Endothelial cell of umbilical vein (primary cell): ENCODE measurements at regions not wholly inside any gene's neighbourhood (a gene's known extent, or its start where the extent isn't known, plus 50 kb on each side); places are given as distances from the start of the nearest gene placed in this dataset.

Source experiments
- BruUV-seq: library from RNA; stranded (reverse); fragments of 400-500 nt; replicated peaks from 2 replicates; lab custom pipeline; 2021; lab: Mats Ljungman, UMichigan
- CTCF ChIA-PET: fragments of 300-600, 350-600 bp; sonication (Branson Sonifier 250); formaldehyde crosslinking; loops from one replicate; lab custom pipeline; 2021; ENCODE audit warnings: antibody characterized with exemption, inconsistent platforms; lab: Charles Lee
- POLR2A ChIA-PET: fragments of 300-600, 350-600 bp; sonication (Branson Sonifier 250); formaldehyde crosslinking; loops from one replicate; lab custom pipeline; 2021; ENCODE audit warnings: antibody characterized with exemption, inconsistent platforms; lab: Charles Lee
- DNase-seq: peaks from one replicate; pipeline ENCODE4 v3.0.0-alpha.2; 2011; ENCODE audit warnings: low read depth, low spot score
- FAIRE-seq: peaks from 2 replicates; lab custom pipeline; 2011; peaks lifted over from hg19 to GRCh38; lab: Jason Lieb, UNC
- H2AFZ ChIP-seq: 2 replicates; pipeline ENCODE4 v1.6.0; 2012; ENCODE audit warnings: low read depth, low read length, control low read depth, inconsistent platforms
- H3K27ac ChIP-seq: 2 replicates; pipeline ENCODE4 v1.5.1; 2011; ENCODE audit warnings: low read depth, mild to moderate bottlenecking, control low read depth, low read length, moderate library complexity; ENCODE audit not compliant: insufficient read depth
- H3K27me3 ChIP-seq, 2 experiments: 2 replicates each; pipeline versions ENCODE4 v1.6.0 to v1.6.1; 2011; ENCODE audit warnings: low read length in 2 of 2, mixed read lengths in 1 of 2; ENCODE audit not compliant: control insufficient read depth in 2 of 2, insufficient read depth in 2 of 2
- H3K36me3 ChIP-seq, 2 experiments: 2 replicates in 1 of 2; 3 replicates in 1 of 2; pipeline ENCODE4 v1.5.1; 2011; ENCODE audit warnings: low read length in 2 of 2, mild to moderate bottlenecking in 1 of 2, moderate library complexity in 1 of 2; ENCODE audit not compliant: control insufficient read depth in 2 of 2, insufficient read depth in 2 of 2; ENCODE audit errors: extremely low read depth in 1 of 2
- H3K4me1 ChIP-seq: 3 replicates; pipeline ENCODE4 v1.5.1; 2011; ENCODE audit warnings: mild to moderate bottlenecking, low read length; ENCODE audit not compliant: control insufficient read depth, insufficient read depth; ENCODE audit errors: extremely low read depth
- H3K4me2 ChIP-seq: 2 replicates; pipeline ENCODE4 v1.6.1; 2011; ENCODE audit warnings: low read length, control low read depth, mixed read lengths; ENCODE audit not compliant: insufficient read depth
- H3K4me3 ChIP-seq, 3 experiments: fragments of 200-600 bp in 1 of 3; sonication (generic), shearing (Covaris generic) in 1 of 3; replicated peaks in 1 of 3; 2 replicates each; pipeline ENCODE4 v1.5.1; 2011 to 2016; ENCODE audit warnings: control low read depth in 3 of 3, low read length in 3 of 3, mild to moderate bottlenecking in 2 of 3, inconsistent platforms in 1 of 3, low read depth in 1 of 3, moderate library complexity in 1 of 3; ENCODE audit not compliant: insufficient read depth in 1 of 3
- H3K79me2 ChIP-seq: 2 replicates; pipeline ENCODE4 v1.6.0; 2012; ENCODE audit warnings: low read length, inconsistent platforms; ENCODE audit not compliant: control insufficient read depth, insufficient read depth
- H3K9ac ChIP-seq: replicated peaks from 2 replicates; pipeline ENCODE3; 2011; ENCODE audit warnings: low read length, control low read depth; ENCODE audit not compliant: insufficient read depth; ENCODE audit errors: extremely low read depth
- H3K9me1 ChIP-seq: replicated peaks from 3 replicates; pipeline ENCODE4 v1.6.0; 2011; ENCODE audit warnings: mild to moderate bottlenecking, low read length; ENCODE audit not compliant: control insufficient read depth, insufficient read depth; ENCODE audit errors: extremely low read depth
- H3K9me3 ChIP-seq: replicated peaks from 2 replicates; pipeline ENCODE4 v1.5.1; 2012; ENCODE audit warnings: low read length, inconsistent platforms; ENCODE audit not compliant: control insufficient read depth, insufficient read depth
- H4K20me1 ChIP-seq: replicated peaks from 2 replicates; pipeline ENCODE3; 2011; ENCODE audit warnings: mild to moderate bottlenecking, low read length; ENCODE audit not compliant: control insufficient read depth, insufficient read depth; ENCODE audit errors: extremely low read depth
- CTCF ChIP-seq, 2 donors: IDR thresholded peaks; 1 replicate in 1 of 2; 2 replicates in 1 of 2; pipeline ENCODE4 v1.5.1; 2011; ENCODE audit warnings: low read length in 2 of 2, mild to moderate bottlenecking in 2 of 2, moderate library complexity in 2 of 2, control low read depth in 1 of 2, inconsistent platforms in 1 of 2, low read depth in 1 of 2; ENCODE audit not compliant: insufficient read depth in 1 of 2; ENCODE audit errors: extremely low read depth in 1 of 2
- EZH2 ChIP-seq: IDR thresholded peaks from 2 replicates; pipeline ENCODE4 v1.6.1; 2012; ENCODE audit warnings: borderline replicate concordance, low read depth, mild to moderate bottlenecking, moderate library complexity, low read length, inconsistent platforms; ENCODE audit not compliant: severe bottlenecking
- FOS ChIP-seq: IDR thresholded peaks from 2 replicates; pipeline ENCODE4 v1.6.1; 2011; ENCODE audit warnings: mild to moderate bottlenecking, low read length, moderate library complexity, borderline replicate concordance; ENCODE audit not compliant: insufficient read depth
- GATA2 ChIP-seq: IDR thresholded peaks from 2 replicates; pipeline ENCODE4 v1.7.0; 2011; ENCODE audit warnings: low read depth, mild to moderate bottlenecking, moderate library complexity, mixed read lengths, low read length; ENCODE audit not compliant: insufficient read length, insufficient read depth
- JUN ChIP-seq: IDR thresholded peaks from 2 replicates; pipeline ENCODE4 v1.6.1; 2011; ENCODE audit warnings: borderline replicate concordance, low read depth; ENCODE audit not compliant: insufficient read length, insufficient read depth
- MAX ChIP-seq: IDR thresholded peaks from 2 replicates; pipeline ENCODE4 v1.6.1; 2011; ENCODE audit not compliant: insufficient read depth, insufficient read length
- MYC ChIP-seq: IDR thresholded peaks from one replicate; pipeline ENCODE4 v1.6.1; 2011; ENCODE audit warnings: mild to moderate bottlenecking, low read depth, low read length
- POLR2A ChIP-seq: IDR thresholded peaks from 2 replicates; pipeline ENCODE4 v1.6.1; 2012; ENCODE audit warnings: low read depth, mild to moderate bottlenecking, control low read depth, low read length
- POLR2AphosphoS5 ChIP-seq: IDR thresholded peaks from 2 replicates; pipeline ENCODE4 v1.6.1; 2012; ENCODE audit warnings: low read depth, mild to moderate bottlenecking, control low read depth, low read length, moderate library complexity; ENCODE audit not compliant: insufficient read depth
- dilution Hi-C: fragments of 300-500 bp; cut with MboI; formaldehyde crosslinking; loops from one replicate; pipeline ENCODE4 v1.15.0; 2019; ENCODE audit warnings: low sequenced_read_pairs; ENCODE audit not compliant: extremely low pct_ligation_motif_present
- intact Hi-C: fragments of 100-400 bp; cut with micrococcal nuclease; formaldehyde crosslinking; loops from one replicate; pipeline ENCODE4 v1.10.0; 2022

DNA sequence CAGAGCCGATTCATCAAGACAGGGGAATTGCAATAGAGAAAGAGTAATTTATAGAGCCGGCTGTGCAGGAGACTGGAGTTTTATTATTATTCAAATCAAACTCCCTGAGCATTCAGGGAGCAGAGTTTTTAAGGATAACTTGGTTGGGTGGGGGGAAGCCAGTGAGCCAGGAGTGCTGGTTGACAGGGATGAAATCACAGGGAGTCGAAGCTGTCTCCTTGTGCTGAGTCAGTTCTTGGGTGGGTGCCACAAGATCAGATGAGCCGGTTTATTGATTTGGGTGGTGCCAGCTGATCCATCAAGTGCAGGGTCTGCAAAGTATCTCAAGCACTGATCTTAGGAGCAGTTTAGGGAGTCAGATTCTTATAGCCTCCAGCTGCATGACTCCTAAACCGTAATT, 95.4 kb upstream of the CCDC80 start:
- H3K4me2 ChIP-seq = no peak overlapping the region
- H4K20me1 ChIP-seq = no peaks in the 10 kb centered on the region
- DNase-seq (no peak), FAIRE-seq (no peak)
- no peak for TF ChIP-seq MAX
- TF ChIP-seq CTCF (IDR thresholded peaks at IDR 0.05; ENCODE audit: extremely low read depth in 1 of 2, insufficient read depth in 1 of 2, low read depth in 1 of 2, low read length in 2 of 2) = no peak
- no peak for TF ChIP-seq EZH2
- no peak for TF ChIP-seq GATA2
- TF ChIP-seq JUN = no peak
- TF ChIP-seq MYC = no peak
- TF ChIP-seq POLR2A = no peak
- TF ChIP-seq FOS = no peak
- no peak for TF ChIP-seq POLR2AphosphoS5
- no peaks in the 10 kb centered on the region for H3K9me3 ChIP-seq
- no peaks in the 10 kb centered on the region for H3K36me3 ChIP-seq
- no peaks in the 10 kb centered on the region for H3K27me3 ChIP-seq
- H3K4me1 ChIP-seq = no peaks in the 10 kb centered on the region
- no peak overlapping the region for H3K9ac ChIP-seq
- no peaks in the 10 kb centered on the region for H3K79me2 ChIP-seq
- no peak overlapping the region for H3K27ac ChIP-seq
- BruUV-seq = no TSS peak
- no peak overlapping the region for H3K4me3 ChIP-seq
- intact Hi-C loops = no loop called here
- ChIA-PET CTCF (interaction anchor here (0.9 to 8.9 kb wide), 9 partner anchors 10 to 245 kb away, joined by 3 to 184 read pairs (median 12); no protein-coding TSS in a partner anchor), POLR2A (no interaction called here)
- dilution Hi-C loops = no loop called here
- H3K9me1 ChIP-seq = no peaks in the 10 kb centered on the region
- H2AFZ ChIP-seq = no peak overlapping the region
